Transverse colon (tissue), 3 donors: ENCODE measurements at regions not wholly inside any gene's neighbourhood (a gene's known extent, or its start where the extent isn't known, plus 50 kb on each side); places are given as distances from the start of the nearest gene placed in this dataset.

Source experiments
- CTCF ChIP-seq, 5 experiments: fragments of 200-600 bp in 3 of 5; fragments of 450-650 bp in 2 of 5; sonication (generic) in 3 of 5; IDR thresholded peaks; 1 replicate in 2 of 5; 2 replicates in 3 of 5; pipeline ENCODE4 v1.5.1; 2016 to 2017; ENCODE audit warnings: antibody characterized with exemption in 5 of 5, inconsistent platforms in 3 of 5, mild to moderate bottlenecking in 2 of 5, moderate library complexity in 1 of 5
- EP300 ChIP-seq: sonication (generic); formaldehyde crosslinking; IDR thresholded peaks from one replicate; pipeline ENCODE4 v1.6.1; 2017; ENCODE audit warnings: antibody characterized with exemption, low read depth
- POLR2A ChIP-seq: fragments of 450-650 bp; IDR thresholded peaks from one replicate; pipeline ENCODE4 v1.6.1; 2016; ENCODE audit warnings: antibody characterized with exemption, mild to moderate bottlenecking, moderate library complexity

- TF ChIP-seq EP300 (no peak), CTCF (IDR thresholded peaks at IDR 0.05) (no peak), POLR2A (no peak)
Observed at GRCh38 chr13:64278493-64278892, 2862.8 kb upstream of the PCDH20 start.
